Mucosa of stomach (tissue), 1 donor: ENCODE measurements at regions not wholly inside any gene's neighbourhood (a gene's known extent, or its start where the extent isn't known, plus 50 kb on each side); places are given as distances from the start of the nearest gene placed in this dataset.

Experiments used
- H3K27me3 ChIP-seq: one replicate; pipeline ENCODE4 v1.7.0; 2013; ENCODE audit warnings: mild to moderate bottlenecking, low read length; ENCODE audit not compliant: control insufficient read depth, insufficient read depth
- H3K36me3 ChIP-seq: one replicate; pipeline ENCODE4 v1.7.0; 2013; ENCODE audit warnings: low read length; ENCODE audit not compliant: control insufficient read depth, insufficient read depth
- H3K4me1 ChIP-seq: one replicate; pipeline ENCODE4 v1.7.0; 2013; ENCODE audit warnings: mild to moderate bottlenecking, low read length; ENCODE audit not compliant: control insufficient read depth, insufficient read depth
- H3K4me3 ChIP-seq: one replicate; pipeline ENCODE4 v1.7.0; 2013; ENCODE audit warnings: low read length
- H3K9ac ChIP-seq: one replicate; pipeline ENCODE4 v1.7.0; 2013; ENCODE audit warnings: mild to moderate bottlenecking, low read length, moderate library complexity
- H3K9me3 ChIP-seq: one replicate; pipeline ENCODE4 v1.7.0; 2013; ENCODE audit warnings: mild to moderate bottlenecking, low read length, moderate library complexity; ENCODE audit not compliant: control insufficient read depth
- donor health status: Pancreatic carcinoma.

GRCh38 chr9:29976981-29977380 is 2403.7 kb upstream of the C9orf72 start:
- no peaks in the 10 kb centered on the region for H3K36me3 ChIP-seq
- H3K4me3 ChIP-seq, result no peak overlapping the region
- H3K9me3 ChIP-seq, result no peaks in the 10 kb centered on the region
- H3K9ac ChIP-seq, result no peak overlapping the region
- no peaks in the 10 kb centered on the region for H3K27me3 ChIP-seq
- no peaks in the 10 kb centered on the region for H3K4me1 ChIP-seq

- Histone ChIP-seq H3K36me3 (no peaks in the 10 kb centered on the region), H3K27me3 (no peaks in the 10 kb centered on the region), H3K4me3 (no peak overlapping the region), H3K9me3 (no peaks in the 10 kb centered on the region), H3K4me1 (no peaks in the 10 kb centered on the region), H3K9ac (no peak overlapping the region)
Measured at GRCh38 chr9:29981013-29981412, 2403.4 kb upstream of the ACO1 start.

- Histone ChIP-seq H3K4me3 (no peak overlapping the region), H3K9me3 (no peaks in the 10 kb centered on the region)
Measured at GRCh38 chr9:29999645-30000044, 2384.8 kb upstream of the ACO1 start.

GRCh38 chr9:30010691-30011090 is 2373.8 kb upstream of the ACO1 start:
- no peaks in the 10 kb centered on the region for H3K9me3 ChIP-seq
- no peak overlapping the region for H3K9ac ChIP-seq
- H3K36me3 ChIP-seq, result no peaks in the 10 kb centered on the region
- no peaks in the 10 kb centered on the region for H3K27me3 ChIP-seq
- no peak overlapping the region for H3K4me3 ChIP-seq
- H3K4me1 ChIP-seq, result no peaks in the 10 kb centered on the region

More at GRCh38 chr9:29999645-30000044, 2384.8 kb upstream of the ACO1 start:
- no peaks in the 10 kb centered on the region for H3K27me3 ChIP-seq
- no peaks in the 10 kb centered on the region for H3K4me1 ChIP-seq
- no peaks in the 10 kb centered on the region for H3K36me3 ChIP-seq
- no peak overlapping the region for H3K9ac ChIP-seq

GRCh38 chr9:30012622-30013021 is 2371.8 kb upstream of the ACO1 start:
- Histone ChIP-seq H3K4me3 (no peak overlapping the region), H3K36me3 (no peaks in the 10 kb centered on the region), H3K9ac (no peak overlapping the region), H3K9me3 (no peaks in the 10 kb centered on the region), H3K4me1 (no peaks in the 10 kb centered on the region), H3K27me3 (no peaks in the 10 kb centered on the region)

- no peaks in the 10 kb centered on the region for H3K4me1 ChIP-seq
- no peak overlapping the region for H3K4me3 ChIP-seq
- no peaks in the 10 kb centered on the region for H3K9me3 ChIP-seq
- H3K9ac ChIP-seq, result no peak overlapping the region
- H3K36me3 ChIP-seq, result no peaks in the 10 kb centered on the region
- no peaks in the 10 kb centered on the region for H3K27me3 ChIP-seq
Measured at GRCh38 chr9:30015073-30015472, 2369.4 kb upstream of the ACO1 start.

- Histone ChIP-seq H3K9me3 (no peaks in the 10 kb centered on the region), H3K9ac (no peak overlapping the region), H3K4me1 (no peaks in the 10 kb centered on the region), H3K36me3 (no peaks in the 10 kb centered on the region), H3K4me3 (no peak overlapping the region), H3K27me3 (no peaks in the 10 kb centered on the region)
Measured at GRCh38 chr9:30020161-30020560, 2364.3 kb upstream of the ACO1 start.

GRCh38 chr9:30035761-30036160 is 2348.7 kb upstream of the ACO1 start:
- Histone ChIP-seq H3K9ac (no peak overlapping the region), H3K4me1 (no peaks in the 10 kb centered on the region), H3K36me3 (no peaks in the 10 kb centered on the region), H3K4me3 (no peak overlapping the region), H3K27me3 (no peaks in the 10 kb centered on the region), H3K9me3 (no peaks in the 10 kb centered on the region)

- no peak overlapping the region for H3K4me3 ChIP-seq
- H3K36me3 ChIP-seq, result no peaks in the 10 kb centered on the region
- no peak overlapping the region for H3K9ac ChIP-seq
- H3K27me3 ChIP-seq, result no peaks in the 10 kb centered on the region
- H3K9me3 ChIP-seq, result no peaks in the 10 kb centered on the region
- no peaks in the 10 kb centered on the region for H3K4me1 ChIP-seq
Measured at GRCh38 chr9:30036558-30036957, 2347.9 kb upstream of the ACO1 start.

- H3K27me3 ChIP-seq, result no peaks in the 10 kb centered on the region
- no peak overlapping the region for H3K9ac ChIP-seq
- no peaks in the 10 kb centered on the region for H3K4me1 ChIP-seq
- no peaks in the 10 kb centered on the region for H3K9me3 ChIP-seq
- H3K36me3 ChIP-seq, result no peaks in the 10 kb centered on the region
- H3K4me3 ChIP-seq, result no peak overlapping the region
Measured at GRCh38 chr9:30039712-30040111, 2344.7 kb upstream of the ACO1 start.

- Histone ChIP-seq H3K4me1 (no peaks in the 10 kb centered on the region), H3K9me3 (no peaks in the 10 kb centered on the region), H3K27me3 (no peaks in the 10 kb centered on the region), H3K36me3 (no peaks in the 10 kb centered on the region), H3K9ac (no peak overlapping the region), H3K4me3 (no peak overlapping the region)
Measured at GRCh38 chr9:30048396-30048795, 2336.0 kb upstream of the ACO1 start.

GRCh38 chr9:30058463-30058862 is 2326.0 kb upstream of the ACO1 start:
- Histone ChIP-seq H3K4me3 (no peak overlapping the region), H3K27me3 (no peaks in the 10 kb centered on the region), H3K4me1 (no peaks in the 10 kb centered on the region), H3K9me3 (no peaks in the 10 kb centered on the region), H3K9ac (no peak overlapping the region), H3K36me3 (no peaks in the 10 kb centered on the region)

- Histone ChIP-seq H3K9ac (no peak overlapping the region), H3K36me3 (no peaks in the 10 kb centered on the region), H3K4me3 (no peak overlapping the region), H3K9me3 (no peaks in the 10 kb centered on the region), H3K4me1 (no peaks in the 10 kb centered on the region), H3K27me3 (no peaks in the 10 kb centered on the region)
Measured at GRCh38 chr9:30060976-30061375, 2323.5 kb upstream of the ACO1 start.
